Glutamatergic neuron (in vitro differentiated cells): ENCODE measurements at regions not wholly inside any gene's neighbourhood (a gene's known extent, or its start where the extent isn't known, plus 50 kb on each side); places are given as distances from the start of the nearest gene placed in this dataset.

Experiments
- DNase-seq: peaks from one replicate; pipeline ENCODE4 v3.0.0; 2022
- H3K27ac Mint-ChIP-seq: one replicate; pipeline ENCODE4 v1.8.0; 2020; ENCODE audit warnings: mild to moderate bottlenecking, mixed read lengths, inconsistent platforms; ENCODE audit not compliant: unreplicated experiment
- H3K27me3 Mint-ChIP-seq: one replicate; pipeline ENCODE4 v1.8.0; 2020; ENCODE audit warnings: mild to moderate bottlenecking, moderate library complexity, mixed read lengths, inconsistent platforms; ENCODE audit not compliant: unreplicated experiment
- H3K36me3 Mint-ChIP-seq: one replicate; pipeline ENCODE4 v1.8.0; 2020; ENCODE audit warnings: mild to moderate bottlenecking, mixed read lengths, inconsistent platforms; ENCODE audit not compliant: unreplicated experiment
- H3K4me1 Mint-ChIP-seq: one replicate; pipeline ENCODE4 v1.8.0; 2020; ENCODE audit warnings: mild to moderate bottlenecking, low read depth, mixed read lengths, inconsistent platforms; ENCODE audit not compliant: unreplicated experiment
- H3K4me3 Mint-ChIP-seq: one replicate; pipeline ENCODE4 v1.8.0; 2020; ENCODE audit warnings: mild to moderate bottlenecking, mixed read lengths, inconsistent platforms; ENCODE audit not compliant: unreplicated experiment
- H3K9me3 Mint-ChIP-seq: one replicate; pipeline ENCODE4 v1.8.0; 2020; ENCODE audit warnings: mild to moderate bottlenecking, moderate library complexity, mixed read lengths, inconsistent platforms; ENCODE audit not compliant: unreplicated experiment
- TF ChIP-seq, protein P1 (sequence below): fragments of 200-600 bp; sonication (generic); IDR thresholded peaks from one replicate; pipeline ENCODE4 v1.5.0; 2021; ENCODE audit not compliant: partially characterized antibody, unreplicated experiment

DNA sequence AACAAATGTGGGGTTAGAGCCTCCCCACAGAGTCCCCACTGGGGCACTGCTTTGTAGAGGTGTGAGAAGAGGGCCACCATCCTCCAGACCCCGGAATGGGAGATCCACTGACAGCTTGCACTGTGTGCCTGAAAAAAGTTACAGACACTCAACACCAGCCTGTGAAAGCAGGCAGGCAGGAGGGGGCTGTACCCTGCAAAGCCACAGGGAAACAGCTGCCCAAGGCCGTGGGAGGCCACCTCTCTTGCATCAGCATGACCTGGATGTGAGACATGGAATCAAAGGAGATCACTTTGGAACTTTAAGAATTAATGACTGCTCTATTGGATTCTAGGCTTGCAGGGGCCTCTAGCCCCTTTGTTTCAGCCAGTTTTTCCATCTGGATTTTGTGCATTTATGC is 782.3 kb downstream of the BRINP1 start:
- no peak for DNase-seq
- Mint-ChIP-seq H3K36me3 (no peaks in the 10 kb centered on the region), H3K4me3 (no peak overlapping the region), H3K27ac (no peak overlapping the region), H3K9me3 (no peaks in the 10 kb centered on the region), H3K4me1 (no peaks in the 10 kb centered on the region), H3K27me3 (no peaks in the 10 kb centered on the region)
- TF ChIP-seq, protein P1, sequence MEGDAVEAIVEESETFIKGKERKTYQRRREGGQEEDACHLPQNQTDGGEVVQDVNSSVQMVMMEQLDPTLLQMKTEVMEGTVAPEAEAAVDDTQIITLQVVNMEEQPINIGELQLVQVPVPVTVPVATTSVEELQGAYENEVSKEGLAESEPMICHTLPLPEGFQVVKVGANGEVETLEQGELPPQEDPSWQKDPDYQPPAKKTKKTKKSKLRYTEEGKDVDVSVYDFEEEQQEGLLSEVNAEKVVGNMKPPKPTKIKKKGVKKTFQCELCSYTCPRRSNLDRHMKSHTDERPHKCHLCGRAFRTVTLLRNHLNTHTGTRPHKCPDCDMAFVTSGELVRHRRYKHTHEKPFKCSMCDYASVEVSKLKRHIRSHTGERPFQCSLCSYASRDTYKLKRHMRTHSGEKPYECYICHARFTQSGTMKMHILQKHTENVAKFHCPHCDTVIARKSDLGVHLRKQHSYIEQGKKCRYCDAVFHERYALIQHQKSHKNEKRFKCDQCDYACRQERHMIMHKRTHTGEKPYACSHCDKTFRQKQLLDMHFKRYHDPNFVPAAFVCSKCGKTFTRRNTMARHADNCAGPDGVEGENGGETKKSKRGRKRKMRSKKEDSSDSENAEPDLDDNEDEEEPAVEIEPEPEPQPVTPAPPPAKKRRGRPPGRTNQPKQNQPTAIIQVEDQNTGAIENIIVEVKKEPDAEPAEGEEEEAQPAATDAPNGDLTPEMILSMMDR = no peak

DNA sequence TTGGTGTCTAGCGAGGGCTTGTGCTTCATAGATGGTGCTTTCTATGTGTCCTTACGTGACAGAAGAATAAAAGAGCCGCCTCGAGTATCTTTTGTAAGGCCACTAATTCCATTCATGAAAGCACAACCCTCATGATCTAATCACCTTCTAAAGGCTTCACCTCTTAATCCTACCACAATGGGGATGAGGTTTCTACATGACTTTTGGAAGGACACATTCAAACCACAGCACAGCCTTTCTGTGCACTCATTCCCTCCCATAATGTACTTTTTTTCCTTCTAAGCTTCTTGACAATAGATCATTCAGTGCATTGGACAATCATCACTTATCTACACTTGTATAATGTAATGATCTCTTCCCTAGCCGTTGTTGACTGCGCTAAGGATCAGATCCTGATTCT is 774.8 kb downstream of the BRINP1 start:
- Mint-ChIP-seq H3K9me3 (no peaks in the 10 kb centered on the region), H3K27me3 (no peaks in the 10 kb centered on the region), H3K27ac (no peak overlapping the region), H3K36me3 (no peaks in the 10 kb centered on the region), H3K4me1 (peaks cover 4% of the 10 kb centered on the region), H3K4me3 (no peak overlapping the region)
- DNase-seq = no peak
- TF ChIP-seq, protein P1 = no peak

DNA sequence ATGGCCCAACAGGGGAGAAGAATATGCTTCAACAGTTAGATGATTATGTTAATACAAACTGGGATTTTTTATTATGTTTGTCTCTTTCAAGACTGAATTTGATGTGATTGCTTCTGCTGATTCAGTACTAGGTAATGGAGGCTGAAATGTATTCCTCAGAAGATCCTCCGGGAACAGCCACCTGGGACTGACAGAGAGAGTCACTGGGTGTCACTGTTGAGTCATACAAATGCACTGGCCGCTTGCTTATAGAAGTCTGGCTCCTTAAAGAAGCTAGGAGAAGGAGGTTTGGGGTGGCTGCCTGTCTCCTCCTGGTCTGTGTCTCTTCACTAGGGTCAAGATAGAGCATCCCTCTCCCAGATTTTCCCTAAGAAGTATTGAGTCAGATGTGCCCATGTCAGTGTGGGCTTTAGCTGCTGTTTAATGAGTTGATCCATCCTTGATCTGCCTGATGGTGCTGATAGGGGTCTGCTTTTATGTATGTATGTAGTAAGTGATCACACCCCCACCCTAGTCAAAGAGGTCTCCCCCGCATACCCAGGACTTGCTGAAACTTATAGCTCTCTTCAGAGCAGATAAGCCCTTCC is 773.4 kb downstream of the BRINP1 start:
- DNase-seq = peak; percentile 43
- H3K9me3 Mint-ChIP-seq = no peaks in the 10 kb centered on the region
- H3K27me3 Mint-ChIP-seq = no peaks in the 10 kb centered on the region
- TF ChIP-seq, protein P1 = no peak
- no peaks in the 10 kb centered on the region for H3K36me3 Mint-ChIP-seq
- H3K27ac Mint-ChIP-seq = no peak overlapping the region
- H3K4me3 Mint-ChIP-seq = no peak overlapping the region
- H3K4me1 Mint-ChIP-seq = peaks cover 4% of the 10 kb centered on the region

DNA sequence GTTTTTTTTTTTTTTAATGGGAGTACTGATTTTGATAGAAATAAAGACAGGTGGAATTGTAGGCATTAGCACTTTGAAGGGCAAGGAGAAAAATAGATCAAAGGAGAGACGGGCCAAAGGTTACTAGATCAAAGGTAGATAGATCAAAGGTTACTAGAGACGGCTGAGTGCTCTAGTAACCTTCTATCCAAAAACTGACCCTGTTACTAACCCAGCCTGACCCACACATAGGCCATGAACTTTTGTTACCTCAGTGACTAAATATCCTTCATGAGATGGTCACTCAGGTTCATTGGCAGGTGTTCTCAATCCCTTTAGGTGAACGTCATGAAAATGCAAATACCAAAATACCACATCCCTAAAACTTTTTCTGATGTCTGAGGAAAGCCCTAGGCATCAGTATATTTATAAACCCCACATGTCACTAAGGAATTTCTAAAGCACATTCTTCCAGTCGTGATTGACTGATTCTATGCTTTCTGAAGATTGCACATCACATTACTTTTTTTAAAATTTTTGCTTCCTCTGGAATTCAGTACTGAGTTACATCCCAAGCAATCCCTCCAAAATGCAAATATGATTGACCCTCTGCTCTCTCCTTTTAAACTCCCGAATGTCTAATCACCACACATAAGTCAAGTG is 772.7 kb downstream of the BRINP1 start:
- TF ChIP-seq, protein P1 = no peak
- H3K27ac Mint-ChIP-seq = no peak overlapping the region
- no peaks in the 10 kb centered on the region for H3K9me3 Mint-ChIP-seq
- no peak overlapping the region for H3K4me3 Mint-ChIP-seq
- no peaks in the 10 kb centered on the region for H3K27me3 Mint-ChIP-seq
- H3K36me3 Mint-ChIP-seq = no peaks in the 10 kb centered on the region
- no peak for DNase-seq
- peaks cover 4% of the 10 kb centered on the region for H3K4me1 Mint-ChIP-seq

DNA sequence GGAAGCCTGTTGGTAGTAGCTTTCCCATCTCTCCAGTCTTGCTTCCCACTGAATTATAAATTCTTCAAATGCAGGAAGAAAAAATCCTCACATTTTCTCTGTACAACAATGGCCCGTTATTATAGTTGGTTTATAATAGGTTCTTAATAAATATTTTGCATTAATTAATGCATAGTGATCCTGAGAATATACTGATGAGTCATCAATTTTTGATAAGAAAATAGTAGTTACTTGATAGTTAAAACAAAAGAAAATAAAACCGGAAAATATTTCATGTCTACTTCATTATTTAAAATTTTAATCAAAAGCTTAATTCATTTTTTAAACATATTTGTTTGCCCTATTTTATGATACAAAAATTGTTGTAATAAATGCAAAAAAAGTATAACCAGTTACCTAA is 762.6 kb downstream of the BRINP1 start:
- Mint-ChIP-seq H3K4me1 (no peaks in the 10 kb centered on the region), H3K4me3 (no peak overlapping the region), H3K36me3 (no peaks in the 10 kb centered on the region), H3K9me3 (no peaks in the 10 kb centered on the region), H3K27ac (no peak overlapping the region), H3K27me3 (no peaks in the 10 kb centered on the region)
- TF ChIP-seq, protein P1 = no peak
- no peak for DNase-seq
